H9 (cell line): ENCODE measurements at regions not wholly inside any gene's neighbourhood (a gene's known extent, or its start where the extent isn't known, plus 50 kb on each side); places are given as distances from the start of the nearest gene placed in this dataset.
"Not testable (repeated sequence)": the region's sequence is repeated elsewhere in the genome, so short reads cannot be mapped to it uniquely, and the experiment has no call there.

Experiments
- DNase-seq: peaks from one replicate; pipeline ENCODE4 v3.0.0-alpha.2; 2017
- H2AFZ ChIP-seq: one replicate; pipeline ENCODE4 v1.6.1; 2013; ENCODE audit warnings: mild to moderate bottlenecking, low read length, control low read depth, moderate library complexity
- H2AK5ac ChIP-seq: 2 replicates; pipeline ENCODE4 v1.6.1; 2013; ENCODE audit warnings: low read length, control low read depth, mixed read lengths; ENCODE audit not compliant: insufficient read length
- H2BK120ac ChIP-seq: one replicate; pipeline ENCODE4 v1.6.1; 2013; ENCODE audit warnings: low read depth, mild to moderate bottlenecking, low read length, control low read depth, inconsistent platforms; ENCODE audit not compliant: poor library complexity, severe bottlenecking
- H2BK12ac ChIP-seq: 2 replicates; pipeline ENCODE4 v1.6.1; 2013; ENCODE audit warnings: low read length, control low read depth, mixed read lengths, low read depth; ENCODE audit not compliant: insufficient read length
- H2BK15ac ChIP-seq: 2 replicates; pipeline ENCODE4 v1.6.1; 2013; ENCODE audit warnings: low read depth, low read length, control low read depth
- H2BK20ac ChIP-seq: one replicate; pipeline ENCODE4 v1.6.1; 2013; ENCODE audit warnings: low read depth, mild to moderate bottlenecking, low read length, control low read depth, inconsistent platforms; ENCODE audit not compliant: poor library complexity, severe bottlenecking
- H2BK5ac ChIP-seq: 2 replicates; pipeline ENCODE4 v1.6.1; 2013; ENCODE audit warnings: low read length, control low read depth, mixed read lengths; ENCODE audit not compliant: insufficient read length
- H3K14ac ChIP-seq: 2 replicates; pipeline ENCODE4 v1.6.1; 2013; ENCODE audit warnings: low read length, control low read depth; ENCODE audit not compliant: insufficient read depth
- H3K18ac ChIP-seq: 2 replicates; pipeline ENCODE4 v1.6.1; 2013; ENCODE audit warnings: low read depth, mild to moderate bottlenecking, mixed read lengths, low read length, control low read depth; ENCODE audit not compliant: insufficient read length
- H3K23ac ChIP-seq: 2 replicates; pipeline ENCODE4 v1.6.1; 2013; ENCODE audit warnings: low read length, control low read depth, mixed read lengths, low read depth; ENCODE audit not compliant: insufficient read length
- H3K23me2 ChIP-seq: 2 replicates; pipeline ENCODE4 v1.6.1; 2013; ENCODE audit warnings: low read depth, mild to moderate bottlenecking, mixed read lengths, low read length, control low read depth; ENCODE audit not compliant: insufficient read length, poor library complexity, severe bottlenecking
- H3K27ac ChIP-seq: 2 replicates; pipeline ENCODE4 v1.5.1; 2013; ENCODE audit warnings: low read length, control low read depth, mixed read lengths, low read depth; ENCODE audit not compliant: insufficient read length
- H3K27me3 ChIP-seq: 2 replicates; pipeline ENCODE4 v1.6.1; 2013; ENCODE audit warnings: low read length, control low read depth, inconsistent platforms; ENCODE audit not compliant: insufficient read depth
- H3K4ac ChIP-seq: 2 replicates; pipeline ENCODE4 v1.6.1; 2013; ENCODE audit warnings: low read depth, mild to moderate bottlenecking, control low read depth, inconsistent platforms, low read length, moderate library complexity
- H3K4me1 ChIP-seq: 2 replicates; pipeline ENCODE4 v1.6.1; 2013; ENCODE audit warnings: low read length, control low read depth, inconsistent platforms; ENCODE audit not compliant: insufficient read depth
- H3K4me2 ChIP-seq: 2 replicates; pipeline ENCODE4 v1.6.1; 2013; ENCODE audit warnings: low read length, control low read depth, mixed read lengths; ENCODE audit not compliant: insufficient read length, insufficient read depth
- H3K56ac ChIP-seq: 2 replicates; pipeline ENCODE4 v1.6.1; 2013; ENCODE audit warnings: low read depth, mild to moderate bottlenecking, mixed read lengths, low read length, control low read depth; ENCODE audit not compliant: insufficient read length
- H3K79me1 ChIP-seq: 2 replicates; pipeline ENCODE4 v1.6.1; 2013; ENCODE audit warnings: low read depth, mild to moderate bottlenecking, moderate library complexity, low read length, control low read depth, inconsistent platforms; ENCODE audit not compliant: insufficient read depth, poor library complexity, severe bottlenecking
- H3K79me2 ChIP-seq: 2 replicates; pipeline ENCODE4 v1.6.1; 2013; ENCODE audit warnings: low read length, control low read depth, inconsistent platforms; ENCODE audit not compliant: insufficient read depth
- H3K9ac ChIP-seq: 2 replicates; pipeline ENCODE4 v1.6.1; 2013; ENCODE audit warnings: low read length, control low read depth, mixed read lengths; ENCODE audit not compliant: insufficient read length; ENCODE audit errors: extremely low read depth
- H3K9me3 ChIP-seq: one replicate; pipeline ENCODE4 v1.6.1; 2013; ENCODE audit warnings: low read depth, low read length, inconsistent platforms; ENCODE audit not compliant: control insufficient read depth
- H3T11ph ChIP-seq: one replicate; pipeline ENCODE4 v1.6.1; 2013; ENCODE audit warnings: mild to moderate bottlenecking, low read length, control low read depth, inconsistent platforms
- H4K20me1 ChIP-seq: one replicate; pipeline ENCODE4 v1.6.1; 2013; ENCODE audit not compliant: control insufficient read depth, insufficient read length, insufficient read depth
- H4K5ac ChIP-seq: 2 replicates; pipeline ENCODE4 v1.6.1; 2013; ENCODE audit warnings: low read depth, mild to moderate bottlenecking, mixed read lengths, low read length, control low read depth; ENCODE audit not compliant: insufficient read length
- H4K8ac ChIP-seq: replicated peaks from 2 replicates; pipeline ENCODE4 v1.6.1; 2013; ENCODE audit warnings: low read length, control low read depth, mixed read lengths, low read depth; ENCODE audit not compliant: insufficient read length
- H4K91ac ChIP-seq: 2 replicates; pipeline ENCODE4 v1.6.1; 2013; ENCODE audit warnings: low read depth, mild to moderate bottlenecking, moderate library complexity, mixed read lengths, low read length, control low read depth; ENCODE audit not compliant: insufficient read length
- H3K27ac Mint-ChIP-seq, 3 experiments: 2 replicates in 2 of 3; 3 replicates in 1 of 3; pipeline ENCODE4 v1.8.0; 2020 to 2021; ENCODE audit warnings: mixed read lengths in 3 of 3, mild to moderate bottlenecking in 1 of 3, moderate library complexity in 1 of 3
- H3K27me3 Mint-ChIP-seq: 2 replicates; pipeline ENCODE4 v1.8.0; 2021; ENCODE audit warnings: low read depth, mild to moderate bottlenecking, moderate library complexity, mixed read lengths
- H3K36me3 Mint-ChIP-seq, 3 experiments: 2 replicates in 2 of 3; 3 replicates in 1 of 3; pipeline ENCODE4 v1.8.0; 2020 to 2021; ENCODE audit warnings: low read depth in 3 of 3, mixed read lengths in 3 of 3; ENCODE audit not compliant: insufficient read depth in 1 of 3
- H3K4me1 Mint-ChIP-seq, 2 experiments: 2 replicates each; pipeline ENCODE4 v1.8.0; 2020; ENCODE audit warnings: mixed read lengths in 2 of 2
- H3K4me3 Mint-ChIP-seq, 2 experiments: 2 replicates in 1 of 2; 3 replicates in 1 of 2; pipeline ENCODE4 v1.8.0; 2020 to 2021; ENCODE audit warnings: mild to moderate bottlenecking in 2 of 2, mixed read lengths in 2 of 2, moderate library complexity in 1 of 2
- H3K9me3 Mint-ChIP-seq, 2 experiments: 2 replicates in 1 of 2; 3 replicates in 1 of 2; pipeline ENCODE4 v1.8.0; 2020; ENCODE audit warnings: mild to moderate bottlenecking in 2 of 2, mixed read lengths in 2 of 2, moderate library complexity in 1 of 2
- CTCF ChIP-seq: fragments of 200-600 bp; sonication (generic); conservative IDR thresholded peaks from 3 replicates; pipeline ENCODE4 v1.8.0; 2021; ENCODE audit warnings: antibody characterized with exemption, mild to moderate bottlenecking
- WGBS: extraction: QIAGEN DNeasy Blood & Tissue Kit; methylation state at CpG from one replicate; pipeline ENCODE4 v1.1.7; 2013; ENCODE audit warnings: missing lambda C conversion rate, low lambda C conversion rate, mixed read lengths; ENCODE audit not compliant: insufficient read length; ENCODE audit errors: extremely low coverage; 5-methylcytosine and 5-hydroxymethylcytosine counted together

- Histone ChIP-seq H3K4ac (no peak overlapping the region), H4K20me1 (no peaks in the 10 kb centered on the region), H3K56ac (no peak overlapping the region), H4K8ac (no peak overlapping the region), H3T11ph (no peak overlapping the region), H4K91ac (no peak overlapping the region), H2BK12ac (no peak overlapping the region), H3K9ac (no peak overlapping the region), H4K5ac (no peak overlapping the region), H2AK5ac (no peak overlapping the region), H2BK120ac (no peak overlapping the region), H3K23me2 (no peaks in the 10 kb centered on the region), H2BK15ac (no peak overlapping the region), H2AFZ (no peak overlapping the region), H3K9me3 (no peaks in the 10 kb centered on the region), H3K4me2 (no peak overlapping the region), H2BK5ac (no peak overlapping the region), H2BK20ac (no peak overlapping the region), H3K14ac (no peak overlapping the region), H3K4me1 (no peaks in the 10 kb centered on the region), H3K79me1 (no peaks in the 10 kb centered on the region), H3K23ac (no peak overlapping the region), H3K27ac (no peak overlapping the region), H3K79me2 (no peaks in the 10 kb centered on the region), H3K18ac (no peak overlapping the region), H3K27me3 (no peaks in the 10 kb centered on the region)
- Mint-ChIP-seq H3K4me1 (no peaks in the 10 kb centered on the region), H3K27ac (no peak overlapping the region), H3K4me3 (no peak overlapping the region), H3K9me3 (peaks cover 7 to 25% of the 10 kb centered on the region in 2 experiments; a peak in 4 of 5 replicates), H3K36me3 (peaks cover 0 to 8% (median 5%) of the 10 kb centered on the region in 3 experiments; a peak in 4 of 7 replicates), H3K27me3 (no peaks in the 10 kb centered on the region; the same call in none of the 2 replicates)
- no peak for TF ChIP-seq CTCF
- no CpG with 5 or more reads among the region's 3 CpGs for WGBS
- DNase-seq = no peak
Observed at GRCh38 chr1:221256773-221257172, 377.5 kb downstream of the HLX start.

- H2BK12ac ChIP-seq, H4K20me1 ChIP-seq, H3K4ac ChIP-seq, H3T11ph ChIP-seq, H4K91ac ChIP-seq, H4K8ac ChIP-seq, H3K18ac ChIP-seq, H2AK5ac ChIP-seq, H3K79me1 ChIP-seq, H3K79me2 ChIP-seq, H3K56ac ChIP-seq, H3K4me1 Mint-ChIP-seq, H2BK120ac ChIP-seq, H3K4me3 Mint-ChIP-seq, H2BK5ac ChIP-seq, H4K5ac ChIP-seq, H3K27me3 Mint-ChIP-seq, H2BK15ac ChIP-seq, H2BK20ac ChIP-seq, H3K23me2 ChIP-seq, H3K4me2 ChIP-seq, H3K9me3 ChIP-seq, H3K9ac ChIP-seq, H3K14ac ChIP-seq, H3K27ac Mint-ChIP-seq, DNase-seq, H2AFZ ChIP-seq, H3K27ac ChIP-seq, H3K27me3 ChIP-seq, H3K23ac ChIP-seq, H3K4me1 ChIP-seq: not testable (repeated sequence)
- no CpG with 5 or more reads among the region's 1 CpG for WGBS
- H3K9me3 Mint-ChIP-seq = peaks cover 13 to 29% of the 10 kb centered on the region in 2 experiments; a peak in 4 of 5 replicates
- H3K36me3 Mint-ChIP-seq = peaks cover 0 to 12% (median 7%) of the 10 kb centered on the region in 3 experiments; a peak in 5 of 7 replicates
Observed at GRCh38 chr1:221257548-221257947, 378.3 kb downstream of the HLX start.
